Peyer's patch (tissue), 4 donors: ENCODE measurements at regions not wholly inside any gene's neighbourhood (a gene's known extent, or its start where the extent isn't known, plus 50 kb on each side); places are given as distances from the start of the nearest gene placed in this dataset.

Experiments
- CTCF ChIP-seq, 6 experiments: fragments of 450-650 bp in 4 of 6; fragments of 200-600 bp in 2 of 6; sonication (generic) in 1 of 6; IDR thresholded peaks; one replicate each; pipeline ENCODE4 v1.5.1; 2017 to 2019; ENCODE audit warnings: antibody characterized with exemption in 6 of 6, mild to moderate bottlenecking in 3 of 6, moderate library complexity in 1 of 6
- POLR2A ChIP-seq, 2 donors: fragments of 450-650 bp; IDR thresholded peaks; one replicate each; pipeline ENCODE4 v1.5.1; 2017; ENCODE audit warnings: antibody characterized with exemption in 2 of 2, mild to moderate bottlenecking in 2 of 2, moderate library complexity in 2 of 2

GRCh38 chr4:130090427-130090826 is 994.5 kb downstream of the C4orf33 start:
- TF ChIP-seq CTCF (IDR thresholded peaks at IDR 0.05) (no peak), POLR2A (IDR thresholded peaks at IDR 0.05) (no peak)
